ENCODE measurements at regions not wholly inside any gene's neighbourhood (a gene's known extent, or its start where the extent isn't known, plus 50 kb on each side); places are given as distances from the start of the nearest gene placed in this dataset.

- H3K23ac ChIP-seq (ENCODE audit: low read length), result no peak overlapping the region
- no peak overlapping the region for H3K9ac ChIP-seq (ENCODE audit: low read length)
- H2BK12ac ChIP-seq (ENCODE audit: low read length), result no peak overlapping the region
- H3K4me1 ChIP-seq (ENCODE audit: control insufficient read depth in 1 of 2, insufficient read depth in 2 of 2, low read length in 2 of 2), result no peaks in the 10 kb centered on the region
- no peak for DNase-seq
- no peak overlapping the region for H3K4me3 ChIP-seq (ENCODE audit: low read depth, low read length)
- no peaks in the 10 kb centered on the region for H3K79me2 ChIP-seq (ENCODE audit: control insufficient read depth, insufficient read depth, low read length, poor library complexity)
- no peak overlapping the region for H3K27ac ChIP-seq (ENCODE audit: low read depth, low read length)
- H3K36me3 ChIP-seq (ENCODE audit: control insufficient read depth in 1 of 2, insufficient read depth in 2 of 2, low read length in 2 of 2), result no peaks in the 10 kb centered on the region
- H2AK5ac ChIP-seq (ENCODE audit: low read length), result no peak overlapping the region
- H3K4me2 ChIP-seq (ENCODE audit: low read length), result no peak overlapping the region
- no peaks in the 10 kb centered on the region for H3K9me3 ChIP-seq (ENCODE audit: insufficient read depth, low read depth, low read length)
- H3K79me1 ChIP-seq (ENCODE audit: low read length), result no peaks in the 10 kb centered on the region
- no peak overlapping the region for H2AFZ ChIP-seq (ENCODE audit: insufficient read depth, low read length, poor library complexity)
- no peak overlapping the region for H3K14ac ChIP-seq (ENCODE audit: low read length)
- H3K27me3 ChIP-seq (ENCODE audit: insufficient read depth, low read length), result no peaks in the 10 kb centered on the region
- H2BK5ac ChIP-seq (ENCODE audit: low read depth, low read length, poor library complexity), result no peak overlapping the region
- H4K91ac ChIP-seq (ENCODE audit: low read depth, low read length), result no peak overlapping the region
- no peak overlapping the region for H3K4ac ChIP-seq (ENCODE audit: low read depth, low read length)
- no peak overlapping the region for H3K18ac ChIP-seq (ENCODE audit: low read length)
- WGBS (ENCODE audit: extremely low coverage, insufficient coverage, insufficient read length), result no CpG with 5 or more reads among the region's 1 CpG
- H2BK120ac ChIP-seq (ENCODE audit: insufficient read depth, low read length, poor library complexity), result no peak overlapping the region
- H4K8ac ChIP-seq (ENCODE audit: low read depth, low read length), result no peak overlapping the region
- H4K12ac ChIP-seq (ENCODE audit: low read depth, low read length), result no peak overlapping the region
These were observed 180.9 kb downstream of the SMIM20 start for GRCh38 chr4:26094911-26095310.

- no peak overlapping the region for H3K9ac ChIP-seq (ENCODE audit: low read length)
- H4K12ac ChIP-seq (ENCODE audit: low read depth, low read length), result no peak overlapping the region
- H3K4me3 ChIP-seq (ENCODE audit: low read depth, low read length), result no peak overlapping the region
- no peak overlapping the region for H3K27ac ChIP-seq (ENCODE audit: low read depth, low read length)
- H3K9me3 ChIP-seq (ENCODE audit: insufficient read depth, low read depth, low read length), result no peaks in the 10 kb centered on the region
- H2BK5ac ChIP-seq (ENCODE audit: low read depth, low read length, poor library complexity), result no peak overlapping the region
- H2BK120ac ChIP-seq (ENCODE audit: insufficient read depth, low read length, poor library complexity), result no peak overlapping the region
- no peak overlapping the region for H3K4ac ChIP-seq (ENCODE audit: low read depth, low read length)
- H2BK12ac ChIP-seq (ENCODE audit: low read length), result no peak overlapping the region
- no peaks in the 10 kb centered on the region for H3K79me2 ChIP-seq (ENCODE audit: control insufficient read depth, insufficient read depth, low read length, poor library complexity)
- no peaks in the 10 kb centered on the region for H3K79me1 ChIP-seq (ENCODE audit: low read length)
- no peak overlapping the region for H3K14ac ChIP-seq (ENCODE audit: low read length)
- H3K36me3 ChIP-seq (ENCODE audit: control insufficient read depth in 1 of 2, insufficient read depth in 2 of 2, low read length in 2 of 2), result no peaks in the 10 kb centered on the region
- H3K4me2 ChIP-seq (ENCODE audit: low read length), result no peak overlapping the region
- no peaks in the 10 kb centered on the region for H3K4me1 ChIP-seq (ENCODE audit: control insufficient read depth in 1 of 2, insufficient read depth in 2 of 2, low read length in 2 of 2)
- H3K27me3 ChIP-seq (ENCODE audit: insufficient read depth, low read length), result no peaks in the 10 kb centered on the region
- DNase-seq, result no peak
- H3K23ac ChIP-seq (ENCODE audit: low read length), result no peak overlapping the region
- no peak overlapping the region for H3K18ac ChIP-seq (ENCODE audit: low read length)
- no peak overlapping the region for H2AFZ ChIP-seq (ENCODE audit: insufficient read depth, low read length, poor library complexity)
- no peak overlapping the region for H4K91ac ChIP-seq (ENCODE audit: low read depth, low read length)
- no peak overlapping the region for H4K8ac ChIP-seq (ENCODE audit: low read depth, low read length)
- no peak overlapping the region for H2AK5ac ChIP-seq (ENCODE audit: low read length)
These were observed 185.9 kb downstream of the SMIM20 start for GRCh38 chr4:26099967-26100366.

- no peaks in the 10 kb centered on the region for H3K4me1 ChIP-seq (ENCODE audit: control insufficient read depth in 1 of 2, insufficient read depth in 2 of 2, low read length in 2 of 2)
- no peak overlapping the region for H3K27ac ChIP-seq (ENCODE audit: low read depth, low read length)
- H3K9me3 ChIP-seq (ENCODE audit: insufficient read depth, low read depth, low read length), result no peaks in the 10 kb centered on the region
- no peaks in the 10 kb centered on the region for H3K79me2 ChIP-seq (ENCODE audit: control insufficient read depth, insufficient read depth, low read length, poor library complexity)
- no peak overlapping the region for H3K4ac ChIP-seq (ENCODE audit: low read depth, low read length)
- no peak overlapping the region for H3K4me3 ChIP-seq (ENCODE audit: low read depth, low read length)
- H2BK5ac ChIP-seq (ENCODE audit: low read depth, low read length, poor library complexity), result no peak overlapping the region
- H3K27me3 ChIP-seq (ENCODE audit: insufficient read depth, low read length), result no peaks in the 10 kb centered on the region
- H4K8ac ChIP-seq (ENCODE audit: low read depth, low read length), result no peak overlapping the region
- H3K18ac ChIP-seq (ENCODE audit: low read length), result no peak overlapping the region
- no peak overlapping the region for H4K91ac ChIP-seq (ENCODE audit: low read depth, low read length)
- H2BK120ac ChIP-seq (ENCODE audit: insufficient read depth, low read length, poor library complexity), result no peak overlapping the region
- no peaks in the 10 kb centered on the region for H3K36me3 ChIP-seq (ENCODE audit: control insufficient read depth in 1 of 2, insufficient read depth in 2 of 2, low read length in 2 of 2)
- no peak overlapping the region for H4K12ac ChIP-seq (ENCODE audit: low read depth, low read length)
- no peak overlapping the region for H2AFZ ChIP-seq (ENCODE audit: insufficient read depth, low read length, poor library complexity)
- H3K14ac ChIP-seq (ENCODE audit: low read length), result no peak overlapping the region
- WGBS (ENCODE audit: extremely low coverage, insufficient coverage, insufficient read length), result no CpG with 5 or more reads among the region's 4 CpGs
- H3K9ac ChIP-seq (ENCODE audit: low read length), result no peak overlapping the region
- no peak for DNase-seq
- no peak overlapping the region for H2AK5ac ChIP-seq (ENCODE audit: low read length)
- no peak overlapping the region for H3K23ac ChIP-seq (ENCODE audit: low read length)
- no peaks in the 10 kb centered on the region for H3K79me1 ChIP-seq (ENCODE audit: low read length)
- H3K4me2 ChIP-seq (ENCODE audit: low read length), result no peak overlapping the region
- H2BK12ac ChIP-seq (ENCODE audit: low read length), result no peak overlapping the region
These were observed 187.0 kb downstream of the SMIM20 start for GRCh38 chr4:26101011-26101410.

- Histone ChIP-seq H3K18ac (ENCODE audit: low read length) (no peak overlapping the region), H3K36me3 (ENCODE audit: control insufficient read depth in 1 of 2, insufficient read depth in 2 of 2, low read length in 2 of 2) (no peaks in the 10 kb centered on the region), H4K91ac (ENCODE audit: low read depth, low read length) (no peak overlapping the region), H3K4ac (ENCODE audit: low read depth, low read length) (no peak overlapping the region), H3K9ac (ENCODE audit: low read length) (no peak overlapping the region), H3K9me3 (ENCODE audit: insufficient read depth, low read depth, low read length) (no peaks in the 10 kb centered on the region), H4K8ac (ENCODE audit: low read depth, low read length) (no peak overlapping the region), H3K4me3 (ENCODE audit: low read depth, low read length) (no peak overlapping the region), H2BK12ac (ENCODE audit: low read length) (no peak overlapping the region), H2BK120ac (ENCODE audit: insufficient read depth, low read length, poor library complexity) (no peak overlapping the region), H2AK5ac (ENCODE audit: low read length) (no peak overlapping the region), H3K4me1 (ENCODE audit: control insufficient read depth in 1 of 2, insufficient read depth in 2 of 2, low read length in 2 of 2) (no peaks in the 10 kb centered on the region), H3K23ac (ENCODE audit: low read length) (no peak overlapping the region), H3K79me1 (ENCODE audit: low read length) (no peaks in the 10 kb centered on the region), H3K27ac (ENCODE audit: low read depth, low read length) (no peak overlapping the region), H2BK5ac (ENCODE audit: low read depth, low read length, poor library complexity) (no peak overlapping the region), H3K4me2 (ENCODE audit: low read length) (no peak overlapping the region), H4K12ac (ENCODE audit: low read depth, low read length) (no peak overlapping the region), H3K79me2 (ENCODE audit: control insufficient read depth, insufficient read depth, low read length, poor library complexity) (no peaks in the 10 kb centered on the region), H3K14ac (ENCODE audit: low read length) (no peak overlapping the region), H3K27me3 (ENCODE audit: insufficient read depth, low read length) (no peaks in the 10 kb centered on the region), H2AFZ (ENCODE audit: insufficient read depth, low read length, poor library complexity) (no peak overlapping the region)
- no peak for DNase-seq
- no CpG with 5 or more reads among the region's 3 CpGs for WGBS (ENCODE audit: extremely low coverage, insufficient coverage, insufficient read length)
These were observed 190.2 kb downstream of the SMIM20 start for GRCh38 chr4:26104056-26104685.
